Hypothalamus (tissue), 51 donors: ENCODE measurements at regions not wholly inside any gene's neighbourhood (a gene's known extent, or its start where the extent isn't known, plus 50 kb on each side); places are given as distances from the start of the nearest gene placed in this dataset.

Source experiments
- DNase-seq, 51 donors: peaks; one replicate each; lab custom pipeline; 2025; lab: John Stamatoyannopoulos, UW

GRCh38 chr10:111705021-111705420 is 478.5 kb downstream of the GPAM start:
- DNase-seq: no peak

GRCh38 chr10:111706331-111706730 is 477.2 kb downstream of the GPAM start:
- no peak for DNase-seq

GRCh38 chr10:111707076-111707475 is 476.5 kb downstream of the GPAM start:
- no peak for DNase-seq

GRCh38 chr10:111709603-111710002 is 474.0 kb downstream of the GPAM start:
- no peak for DNase-seq

GRCh38 chr10:111716032-111716431 is 467.5 kb downstream of the GPAM start:
- DNase-seq: no peak

GRCh38 chr10:111724121-111724520 is 459.4 kb downstream of the GPAM start:
- DNase-seq: no peak

- DNase-seq: no peak
Observed at GRCh38 chr10:111725050-111725449, 458.5 kb downstream of the GPAM start.

- DNase-seq: no peak
Observed at GRCh38 chr10:111732166-111732785, 451.3 kb downstream of the GPAM start.

GRCh38 chr10:111739125-111739873 is 444.3 kb downstream of the GPAM start:
- no peak for DNase-seq

- DNase-seq: no peak
Observed at GRCh38 chr10:111739874-111740139, 443.8 kb downstream of the GPAM start.

GRCh38 chr10:111745982-111746381 is 437.6 kb downstream of the GPAM start:
- no peak for DNase-seq

- DNase-seq: no peak
Observed at GRCh38 chr10:111747751-111748150, 435.8 kb downstream of the GPAM start.

GRCh38 chr10:111748184-111748583 is 435.4 kb downstream of the GPAM start:
- DNase-seq: no peak

- no peak for DNase-seq
Observed at GRCh38 chr10:111750165-111750849, 433.3 kb downstream of the GPAM start.

- DNase-seq: peak in 29 of 51 donors; percentile 1 to 47 (median 9)
Observed at GRCh38 chr10:111756217-111757061, 427.1 kb downstream of the GPAM start.

- DNase-seq: no peak
Observed at GRCh38 chr10:111758593-111758992, 425.0 kb downstream of the GPAM start.

- no peak for DNase-seq
Observed at GRCh38 chr10:111762114-111762513, 421.5 kb downstream of the GPAM start.

- DNase-seq: no peak
Observed at GRCh38 chr10:111765216-111765615, 418.3 kb downstream of the GPAM start.

GRCh38 chr10:111766464-111766863 is 417.1 kb downstream of the GPAM start:
- no peak for DNase-seq

GRCh38 chr10:111767661-111768060 is 415.9 kb downstream of the GPAM start:
- DNase-seq: no peak

GRCh38 chr10:111773950-111774349 is 409.6 kb downstream of the GPAM start:
- DNase-seq: no peak
